H1 (cell line): ENCODE measurements at regions not wholly inside any gene's neighbourhood (a gene's known extent, or its start where the extent isn't known, plus 50 kb on each side); places are given as distances from the start of the nearest gene placed in this dataset.

Source experiments
- CTCF ChIA-PET: fragments of 300-600 bp; sonication (Branson Sonifier 250); formaldehyde crosslinking; loops from one replicate; lab custom pipeline; 2021; ENCODE audit not compliant: partially characterized antibody; lab: Charles Lee
- POLR2A ChIA-PET: fragments of 300-600 bp; sonication (Branson Sonifier 250); formaldehyde crosslinking; loops from one replicate; lab custom pipeline; 2021; ENCODE audit warnings: inconsistent platforms; ENCODE audit not compliant: partially characterized antibody; lab: Charles Lee
- DNase-seq, 2 experiments: peaks; one replicate each; pipeline versions ENCODE4 v3.0.0 to v3.0.0-alpha.2; 2010 to 2022; ENCODE audit warnings: low spot score in 2 of 2, low read depth in 1 of 2, mixed read lengths in 1 of 2
- FAIRE-seq: peaks from 2 replicates; lab custom pipeline; 2011; peaks lifted over from hg19 to GRCh38; lab: Jason Lieb, UNC
- H2AFZ ChIP-seq: 2 replicates; pipeline ENCODE4 v1.8.1; 2012; ENCODE audit warnings: low read length, inconsistent platforms
- H2AK5ac ChIP-seq: 2 replicates; pipeline ENCODE4 v1.6.1; 2013; ENCODE audit warnings: low read depth, low read length
- H2BK120ac ChIP-seq: replicated peaks from 2 replicates; pipeline ENCODE3; 2013; ENCODE audit warnings: low read depth, low read length, inconsistent platforms
- H2BK12ac ChIP-seq: 2 replicates; pipeline ENCODE4 v1.6.1; 2013; ENCODE audit warnings: low read depth, low read length
- H2BK15ac ChIP-seq: 2 replicates; pipeline ENCODE4 v1.6.1; 2013; ENCODE audit warnings: low read length
- H2BK20ac ChIP-seq: 2 replicates; pipeline ENCODE4 v1.6.1; 2013; ENCODE audit warnings: low read length
- H2BK5ac ChIP-seq: 2 replicates; pipeline ENCODE4 v1.6.1; 2013; ENCODE audit warnings: low read depth, low read length
- H3K14ac ChIP-seq: 2 replicates; pipeline ENCODE4 v1.6.1; 2013; ENCODE audit warnings: inconsistent platforms; ENCODE audit not compliant: insufficient read length
- H3K18ac ChIP-seq: 2 replicates; pipeline ENCODE4 v1.6.1; 2013; ENCODE audit warnings: low read length; ENCODE audit errors: extremely low read depth
- H3K23ac ChIP-seq: 2 replicates; pipeline ENCODE4 v1.6.1; 2013; ENCODE audit warnings: inconsistent platforms; ENCODE audit not compliant: insufficient read length
- H3K23me2 ChIP-seq: 2 replicates; pipeline ENCODE4 v1.6.1; 2013; ENCODE audit warnings: low read depth, low read length
- H3K27ac ChIP-seq: 2 replicates; pipeline ENCODE4 v1.6.1; 2011; ENCODE audit warnings: low read depth, low read length, inconsistent platforms
- H3K27me3 ChIP-seq, 4 experiments: replicated peaks in 1 of 4; 1 replicate in 1 of 4; 2 replicates in 3 of 4; pipeline versions ENCODE4 v1.6.1 to v1.8.1; 2011 to 2013; ENCODE audit warnings: low read length in 3 of 4, mild to moderate bottlenecking in 3 of 4, inconsistent platforms in 2 of 4, mixed read lengths in 2 of 4, moderate library complexity in 1 of 4; ENCODE audit not compliant: control insufficient read depth in 3 of 4, insufficient read depth in 3 of 4; ENCODE audit errors: extremely low read depth in 1 of 4
- H3K36me3 ChIP-seq, 4 experiments: 2 replicates each; pipeline versions ENCODE4 v1.6.1 to v1.8.1; 2011 to 2013; ENCODE audit warnings: mild to moderate bottlenecking in 4 of 4, low read length in 3 of 4, moderate library complexity in 2 of 4, control low read depth in 1 of 4, inconsistent platforms in 1 of 4; ENCODE audit not compliant: insufficient read depth in 4 of 4, control insufficient read depth in 2 of 4
- H3K4ac ChIP-seq: replicated peaks from 2 replicates; pipeline ENCODE3; 2013; ENCODE audit warnings: low read length, low read depth, mixed read lengths, inconsistent platforms; ENCODE audit not compliant: insufficient read length
- H3K4me1 ChIP-seq, 4 experiments: replicated peaks in 1 of 4; 1 replicate in 1 of 4; 2 replicates in 3 of 4; pipeline versions ENCODE4 v1.6.1 to v1.8.1; 2011 to 2013; ENCODE audit warnings: low read length in 3 of 4, inconsistent platforms in 2 of 4, mixed read lengths in 1 of 4; ENCODE audit not compliant: insufficient read depth in 4 of 4, control insufficient read depth in 3 of 4
- H3K4me2 ChIP-seq, 2 experiments: 2 replicates each; pipeline versions ENCODE4 v1.6.1 to v1.8.1; 2011 to 2013; ENCODE audit warnings: low read depth in 2 of 2, low read length in 2 of 2, control low read depth in 1 of 2, inconsistent platforms in 1 of 2, mild to moderate bottlenecking in 1 of 2; ENCODE audit not compliant: insufficient read depth in 1 of 2
- H3K4me3 ChIP-seq, 4 experiments: fragments of 200-600, 300-600 bp in 1 of 4; sonication (generic), shearing (Covaris generic), sonication (Bioruptor Twin) in 1 of 4; 2 replicates each; pipeline versions ENCODE4 v1.5.1 to v1.8.1; 2011 to 2016; ENCODE audit warnings: low read length in 4 of 4, low read depth in 3 of 4, control low read depth in 2 of 4, inconsistent platforms in 2 of 4, mild to moderate bottlenecking in 2 of 4, mixed read lengths in 1 of 4, moderate library complexity in 1 of 4; ENCODE audit not compliant: insufficient read depth in 2 of 4; ENCODE audit errors: extremely low read depth in 1 of 4
- H3K56ac ChIP-seq: replicated peaks from 2 replicates; pipeline ENCODE3; 2013; ENCODE audit warnings: low read depth, mild to moderate bottlenecking, mixed read lengths, low read length, inconsistent platforms; ENCODE audit not compliant: insufficient read length
- H3K79me1 ChIP-seq: 2 replicates; pipeline ENCODE4 v1.6.1; 2013; ENCODE audit warnings: low read depth, low read length, control low read depth
- H3K79me2 ChIP-seq, 2 experiments: 2 replicates each; pipeline versions ENCODE4 v1.6.1 to v1.8.1; 2012 to 2013; ENCODE audit warnings: low read length in 2 of 2, mild to moderate bottlenecking in 2 of 2, inconsistent platforms in 1 of 2; ENCODE audit not compliant: insufficient read depth in 2 of 2, control insufficient read depth in 1 of 2
- H3K9ac ChIP-seq, 4 experiments: replicated peaks in 1 of 4; 1 replicate in 1 of 4; 2 replicates in 3 of 4; pipeline versions ENCODE4 v1.6.1 to v1.8.1; 2011 to 2013; ENCODE audit warnings: low read depth in 3 of 4, low read length in 3 of 4, control low read depth in 2 of 4, mild to moderate bottlenecking in 2 of 4, moderate library complexity in 2 of 4, inconsistent platforms in 1 of 4; ENCODE audit errors: extremely low read depth in 1 of 4
- H3K9me3 ChIP-seq, 2 experiments: 2 replicates each; pipeline versions ENCODE4 v1.6.1 to v1.8.1; 2012 to 2013; ENCODE audit warnings: mild to moderate bottlenecking in 2 of 2, moderate library complexity in 2 of 2, control low read depth in 1 of 2, inconsistent platforms in 1 of 2, low read depth in 1 of 2, low read length in 1 of 2, mixed read lengths in 1 of 2; ENCODE audit not compliant: insufficient read depth in 2 of 2
- H4K20me1 ChIP-seq, 2 experiments: replicated peaks in 1 of 2; 2 replicates each; pipeline versions ENCODE3 to v1.8.1; 2011 to 2013; ENCODE audit warnings: inconsistent platforms in 2 of 2, low read length in 2 of 2, mild to moderate bottlenecking in 1 of 2; ENCODE audit not compliant: insufficient read depth in 2 of 2, control insufficient read depth in 1 of 2
- H4K5ac ChIP-seq: 2 replicates; pipeline ENCODE4 v1.6.1; 2013; ENCODE audit warnings: low read length, low read depth, mixed read lengths, inconsistent platforms; ENCODE audit not compliant: insufficient read length
- H4K8ac ChIP-seq: 2 replicates; pipeline ENCODE4 v1.8.0; 2013; ENCODE audit warnings: mild to moderate bottlenecking, moderate library complexity, low read length, inconsistent platforms; ENCODE audit not compliant: insufficient read depth; ENCODE audit errors: extremely low read depth
- H4K91ac ChIP-seq: replicated peaks from 2 replicates; pipeline ENCODE3; 2013; ENCODE audit warnings: low read length, mixed read lengths, inconsistent platforms; ENCODE audit not compliant: insufficient read length
- BCL11A ChIP-seq, 2 experiments: IDR thresholded peaks; one replicate each; pipeline ENCODE4 v1.6.1; 2011; ENCODE audit warnings: low read depth in 2 of 2, low read length in 2 of 2, mild to moderate bottlenecking in 2 of 2
- CBX5 ChIP-seq: fragments of 300-800, 300-1000 bp; sonication (generic); IDR thresholded peaks from 2 replicates; pipeline ENCODE4 v1.7.1; 2016; ENCODE audit warnings: antibody characterized with exemption, low read length, low read depth
- CBX8 ChIP-seq: fragments of 300-800, 300-1000 bp; sonication (generic); IDR thresholded peaks from 2 replicates; pipeline ENCODE4 v1.7.1; 2016; ENCODE audit warnings: low read depth, low read length, borderline replicate concordance
- EGR1 ChIP-seq: IDR thresholded peaks from 2 replicates; pipeline ENCODE4 v1.6.1; 2011; ENCODE audit warnings: low read depth, low read length, borderline replicate concordance
- HDAC6 ChIP-seq: IDR thresholded peaks from one replicate; pipeline ENCODE4 v1.7.1; 2012; ENCODE audit warnings: low read depth, mild to moderate bottlenecking, inconsistent platforms, low read length, moderate library complexity
- KDM5A ChIP-seq: fragments of 200-600 bp; IDR thresholded peaks from 2 replicates; pipeline ENCODE4 v1.7.1; 2012; ENCODE audit warnings: mild to moderate bottlenecking, low read length, inconsistent platforms, mixed read lengths
- MAFK ChIP-seq: IDR thresholded peaks from 2 replicates; pipeline ENCODE4 v1.6.1; 2012; ENCODE audit warnings: low read depth, mild to moderate bottlenecking, improper control_type of control experiment, low read length
- NANOG ChIP-seq: IDR thresholded peaks from 2 replicates; pipeline ENCODE4 v1.6.1; 2011; ENCODE audit warnings: low read length, low read depth, mild to moderate bottlenecking, inconsistent platforms; ENCODE audit not compliant: insufficient read depth, poor library complexity, severe bottlenecking
- POLR2AphosphoS5 ChIP-seq: IDR thresholded peaks from 2 replicates; pipeline ENCODE4 v1.6.1; 2011; ENCODE audit warnings: low read depth, low read length
- SRF ChIP-seq: IDR thresholded peaks from 2 replicates; pipeline ENCODE4 v1.6.1; 2011; ENCODE audit warnings: mild to moderate bottlenecking, low read depth, low read length, moderate library complexity
- TBP ChIP-seq: IDR thresholded peaks from 2 replicates; pipeline ENCODE4 v1.6.1; 2011; ENCODE audit warnings: low read depth, low read length, improper control_type of control experiment
- WGBS, 2 experiments: shearing (Covaris generic) in 1 of 2; methylation state at CpG; one replicate each; pipeline versions ENCODE4 v1.1.6 to v1.1.7; 2013 to 2015; ENCODE audit warnings: low lambda C conversion rate in 2 of 2, mixed read lengths in 2 of 2, inconsistent platforms in 1 of 2, low coverage in 1 of 2, missing lambda C conversion rate in 1 of 2; ENCODE audit not compliant: insufficient replicate concordance in 2 of 2, insufficient coverage in 1 of 2, insufficient read length in 1 of 2; ENCODE audit errors: extremely low coverage in 1 of 2, missing lambda C conversion rate in 1 of 2; 5-methylcytosine and 5-hydroxymethylcytosine counted together

GRCh38 chr6:40205004-40205403 lies 270.7 kb upstream of the MOCS1 start:
- no peak for DNase-seq
- 96% methylated on average over 1 of the region's 1 CpG; no CpG with 5 or more reads in 1 of the 2 experiments for WGBS, 2 experiments
- H2BK120ac ChIP-seq: no peak overlapping the region

More at GRCh38 chr6:40205004-40205403, 270.7 kb upstream of the MOCS1 start:
- Histone ChIP-seq H3K36me3 (no peaks in the 10 kb centered on the region), H3K9ac (no peak overlapping the region), H3K4me2 (no peak overlapping the region), H3K4me1 (peaks cover 0 to 3% (median under 1%) of the 10 kb centered on the region in 4 experiments; a peak in 2 of 7 replicates), H3K4ac (no peak overlapping the region), H3K56ac (no peak overlapping the region), H2BK15ac (no peak overlapping the region), H3K27ac (no peak overlapping the region), H2BK5ac (no peak overlapping the region), H4K20me1 (no peaks in the 10 kb centered on the region), H3K14ac (no peak overlapping the region), H3K27me3 (no peaks in the 10 kb centered on the region), H4K5ac (no peak overlapping the region), H3K4me3 (no peak overlapping the region), H2BK12ac (no peak overlapping the region), H3K79me1 (no peaks in the 10 kb centered on the region), H2AFZ (no peak overlapping the region), H4K91ac (no peak overlapping the region), H2AK5ac (no peak overlapping the region), H3K23ac (no peak overlapping the region), H3K79me2 (no peaks in the 10 kb centered on the region), H3K18ac (no peak overlapping the region), H2BK20ac (no peak overlapping the region), H3K23me2 (no peaks in the 10 kb centered on the region), H3K9me3 (peaks cover 0 to 3% of the 10 kb centered on the region in 2 experiments; a peak in 2 of 4 replicates), H4K8ac (no peak overlapping the region)
- ChIA-PET CTCF (interaction anchor here (1.7 to 3.1 kb wide), 3 partner anchors 10 to 92 kb away, joined by 3 to 18 read pairs (median 4); no protein-coding TSS in a partner anchor), POLR2A (no interaction called here)
- TF ChIP-seq TBP (no peak), POLR2AphosphoS5 (no peak), CBX8 (no peak), KDM5A (no peak), CBX5 (no peak), SRF (no peak), EGR1 (no peak), HDAC6 (no peak), BCL11A (IDR thresholded peaks at IDR 0.05; ENCODE audit: low read depth in 2 of 2, low read length in 2 of 2) (no peak), MAFK (no peak), NANOG (no peak)
- no peak for FAIRE-seq
